Stromal cell of bone marrow (primary cell): ENCODE measurements at regions not wholly inside any gene's neighbourhood (a gene's known extent, or its start where the extent isn't known, plus 50 kb on each side); places are given as distances from the start of the nearest gene placed in this dataset.
A peak's percentile ranks its signal among the peaks of the same experiment; 100 is the strongest.

Experiments
- DNase-seq: peaks from one replicate; pipeline ENCODE4 v3.0.0-alpha.2; 2012; ENCODE audit warnings: low read depth

DNA sequence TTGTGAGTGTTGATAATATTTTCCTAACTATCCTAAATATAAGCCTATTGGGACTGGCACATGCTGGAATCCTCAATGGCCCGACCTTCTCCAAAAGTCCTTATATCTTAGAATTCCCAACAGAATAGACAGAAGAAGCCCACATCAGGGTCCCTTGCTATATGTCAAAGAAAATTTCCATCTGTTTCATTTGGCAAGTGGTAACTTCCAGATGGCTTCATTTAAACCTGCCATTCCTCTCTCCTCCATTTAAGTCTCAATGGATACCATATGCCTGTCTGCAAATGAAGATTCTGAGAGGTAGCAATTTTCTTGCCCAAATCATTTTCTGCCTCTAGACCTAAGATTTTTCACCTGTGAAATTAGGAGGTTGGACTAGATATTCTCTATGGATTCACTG, 73.1 kb upstream of the KCNA4 start:
- DNase-seq: no peak

DNA sequence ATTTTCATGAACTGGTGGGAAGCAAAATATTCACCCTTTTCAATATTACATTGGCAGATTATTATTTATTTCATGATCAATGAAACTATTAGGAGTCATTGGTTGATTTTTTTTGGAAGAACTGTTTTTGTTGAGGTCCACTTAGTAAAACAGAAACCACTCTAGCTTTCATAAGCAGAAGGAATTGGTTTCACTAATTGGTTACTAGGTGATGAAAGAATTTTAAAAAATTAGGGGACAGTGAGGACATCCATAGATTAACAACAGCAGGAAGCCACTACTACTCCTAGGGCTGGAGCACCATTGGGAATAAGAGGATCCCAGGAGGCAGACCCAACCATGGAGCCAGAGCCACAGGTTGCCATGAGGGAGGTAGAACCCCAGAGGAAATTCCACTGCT, 74.4 kb upstream of the KCNA4 start:
- no peak for DNase-seq

DNA sequence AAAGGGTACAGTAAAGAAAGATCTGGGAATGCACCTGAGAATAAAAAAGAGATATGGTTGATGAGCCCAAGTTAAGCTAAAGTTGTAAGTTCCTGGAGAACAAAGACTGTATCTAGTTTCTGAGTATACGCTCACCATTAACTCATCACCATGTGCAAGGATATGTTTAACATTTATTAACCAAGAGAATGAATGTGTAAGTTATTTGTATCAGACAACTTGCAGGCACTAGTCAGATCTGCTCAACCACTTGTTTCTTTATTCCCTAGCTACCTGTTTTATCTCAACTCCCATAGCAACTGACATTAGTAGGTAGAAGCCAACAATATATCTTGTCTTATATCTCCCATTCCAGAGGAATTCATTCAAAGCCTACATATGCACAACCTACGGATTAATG, 74.9 kb upstream of the KCNA4 start:
- no peak for DNase-seq

DNA sequence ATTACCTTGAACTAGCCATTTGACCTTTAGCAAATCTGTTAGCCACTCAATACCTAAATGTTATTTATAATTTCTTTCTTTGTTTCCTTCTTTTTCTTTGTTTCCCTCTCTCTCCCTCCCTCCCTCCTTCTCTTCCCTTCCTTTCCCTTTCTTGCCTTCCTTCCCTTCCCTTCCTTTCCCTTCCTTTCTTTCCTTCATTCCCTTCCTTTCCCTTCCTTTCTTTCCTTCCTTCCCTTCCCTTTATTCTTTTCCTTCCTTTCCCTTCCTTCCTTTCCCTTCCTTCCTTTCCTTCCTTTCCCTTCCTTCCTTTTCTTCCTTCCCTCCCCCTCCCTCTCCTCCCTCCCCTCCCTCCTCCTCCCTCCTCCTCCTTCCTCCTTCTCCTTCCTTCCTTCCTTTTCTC, 75.7 kb upstream of the KCNA4 start:
- no peak for DNase-seq

DNA sequence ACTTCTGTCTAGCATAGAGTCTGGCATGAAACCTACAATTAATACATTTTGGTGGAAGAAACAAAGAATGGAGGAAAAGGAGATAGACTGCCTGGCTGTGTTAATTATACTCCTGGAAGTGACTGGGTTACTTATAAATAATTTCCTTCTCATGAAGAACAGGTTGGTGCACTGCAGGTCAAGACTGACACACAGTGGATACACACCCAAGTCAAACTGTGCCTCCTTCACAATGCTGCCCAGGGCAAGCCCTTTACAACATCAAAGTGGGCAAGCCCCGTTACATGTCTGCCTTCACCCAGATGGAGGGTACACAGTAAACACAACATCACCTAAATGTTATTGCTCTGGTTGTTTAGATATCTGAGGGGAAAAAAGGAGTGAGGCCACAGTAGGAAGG, 83.7 kb upstream of the KCNA4 start:
- no peak for DNase-seq

DNA sequence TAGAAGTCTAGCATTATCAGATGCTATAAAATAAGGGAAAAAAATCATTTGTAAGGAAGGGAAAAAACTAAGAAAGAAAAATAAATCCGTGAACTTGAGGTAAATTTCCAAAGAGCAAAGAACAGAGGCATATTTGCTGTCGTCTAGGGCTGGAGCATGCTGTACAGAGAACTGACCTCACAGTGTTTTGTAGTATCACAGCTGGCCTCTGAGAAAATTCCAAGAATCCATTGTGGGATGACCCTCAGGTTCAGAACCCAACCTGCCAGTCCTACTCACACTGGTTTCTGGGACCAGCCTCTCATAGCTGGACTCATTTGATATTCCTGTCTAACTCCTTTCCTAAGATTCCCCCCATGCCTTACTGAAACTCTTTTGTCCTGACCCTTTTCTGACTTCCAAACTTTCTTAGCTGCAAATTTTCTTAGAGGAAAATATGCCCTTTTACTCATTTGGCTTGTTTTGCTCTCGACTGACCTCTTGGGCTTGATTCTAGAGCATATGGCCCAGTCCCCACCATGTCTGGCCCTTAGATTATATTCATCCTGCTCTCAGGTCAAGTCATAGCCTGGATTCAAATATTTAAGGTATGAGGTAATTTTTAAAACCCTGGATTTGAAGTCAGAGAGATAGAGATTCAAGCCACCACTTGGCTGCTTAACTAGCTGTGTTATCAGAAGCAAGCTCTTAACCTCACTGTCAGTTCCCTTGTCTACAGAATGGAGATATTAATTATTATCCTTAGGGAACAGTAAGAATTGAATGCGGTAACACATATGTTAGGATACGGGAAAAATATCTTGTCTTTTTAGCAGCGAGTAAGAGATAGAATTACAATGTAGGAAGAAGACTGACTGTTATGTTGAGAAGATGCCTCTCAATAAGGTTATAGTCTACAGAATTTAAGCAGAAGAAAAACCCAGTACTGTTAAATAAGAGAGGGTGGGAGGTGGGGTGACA, 89.7 kb upstream of the KCNA4 start:
- no peak for DNase-seq

DNA sequence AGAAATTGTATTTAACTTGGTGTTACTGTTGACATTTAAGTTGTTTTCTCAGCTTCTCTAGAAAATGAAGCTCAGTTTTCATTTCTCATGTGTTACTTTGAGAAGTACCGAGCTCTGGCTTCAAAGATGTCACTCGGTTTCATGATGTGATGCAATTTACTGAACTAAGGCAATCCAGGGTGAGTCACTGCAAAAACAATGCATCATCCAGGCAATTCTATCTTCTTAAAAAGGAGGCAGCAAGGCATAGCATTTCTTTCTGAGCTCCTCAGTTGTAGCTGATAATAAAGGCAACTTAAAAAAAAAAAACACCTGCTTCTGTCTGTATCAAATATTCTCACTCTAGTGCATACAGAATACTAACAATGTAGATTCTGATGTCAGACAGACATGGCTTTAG, 91.1 kb upstream of the KCNA4 start:
- DNase-seq: peak; percentile 91

DNA sequence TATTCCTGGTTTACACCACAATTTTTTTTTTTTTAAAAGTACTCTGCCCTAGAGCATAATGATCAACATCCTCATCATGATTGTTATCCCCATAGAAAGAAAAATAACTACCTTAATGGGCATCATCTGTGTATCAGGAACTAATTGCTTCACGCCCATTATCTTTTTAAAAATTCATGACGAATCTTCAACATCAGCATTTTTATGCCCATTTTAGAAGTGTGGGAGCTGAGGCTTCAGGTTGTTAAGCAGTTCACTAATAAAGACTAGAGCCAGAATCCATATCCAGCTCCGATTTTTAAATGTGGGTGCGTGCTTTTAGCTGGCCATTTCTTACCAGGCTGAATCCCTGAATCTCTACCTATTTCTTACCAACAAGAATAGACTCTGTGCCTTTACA, 92.9 kb upstream of the KCNA4 start:
- DNase-seq: no peak

DNA sequence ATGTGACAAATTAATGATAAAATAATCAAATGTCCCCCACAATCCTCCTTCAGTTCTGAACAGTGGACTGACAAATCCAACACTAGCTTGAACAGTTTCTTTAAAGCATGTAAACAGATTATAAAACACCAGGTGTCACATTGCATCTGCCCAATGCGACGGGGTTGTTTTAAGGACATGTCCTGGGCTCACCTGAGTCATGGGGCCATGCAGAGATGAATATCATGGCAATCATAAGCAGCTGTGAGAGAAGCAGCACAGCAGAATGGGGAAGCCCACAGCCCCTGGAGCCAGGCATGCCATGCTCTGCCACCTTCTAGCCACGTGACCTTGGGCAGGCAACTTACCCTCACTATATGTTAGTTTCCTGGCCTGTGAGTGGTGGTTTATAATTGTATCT, 93.9 kb upstream of the KCNA4 start:
- DNase-seq: no peak

DNA sequence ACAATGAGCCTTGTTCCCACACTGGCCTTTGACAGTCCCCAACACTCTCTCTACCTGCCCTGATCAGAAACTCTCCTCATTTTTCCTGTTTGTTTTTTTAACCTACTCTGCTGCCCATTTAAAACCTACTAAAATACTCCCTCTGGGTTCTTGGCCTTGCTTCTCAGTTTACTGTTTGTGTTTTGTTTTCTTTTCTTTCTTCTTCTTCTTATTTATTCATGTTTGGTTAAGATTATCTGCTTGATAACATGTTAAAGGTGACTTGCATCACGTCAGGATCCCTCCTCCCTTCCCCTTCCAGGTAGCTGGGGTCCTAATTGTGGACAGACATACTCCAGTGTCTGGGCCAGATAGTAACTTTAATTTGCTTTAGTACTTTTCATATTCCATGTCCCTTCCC, 95.0 kb upstream of the KCNA4 start:
- no peak for DNase-seq

DNA sequence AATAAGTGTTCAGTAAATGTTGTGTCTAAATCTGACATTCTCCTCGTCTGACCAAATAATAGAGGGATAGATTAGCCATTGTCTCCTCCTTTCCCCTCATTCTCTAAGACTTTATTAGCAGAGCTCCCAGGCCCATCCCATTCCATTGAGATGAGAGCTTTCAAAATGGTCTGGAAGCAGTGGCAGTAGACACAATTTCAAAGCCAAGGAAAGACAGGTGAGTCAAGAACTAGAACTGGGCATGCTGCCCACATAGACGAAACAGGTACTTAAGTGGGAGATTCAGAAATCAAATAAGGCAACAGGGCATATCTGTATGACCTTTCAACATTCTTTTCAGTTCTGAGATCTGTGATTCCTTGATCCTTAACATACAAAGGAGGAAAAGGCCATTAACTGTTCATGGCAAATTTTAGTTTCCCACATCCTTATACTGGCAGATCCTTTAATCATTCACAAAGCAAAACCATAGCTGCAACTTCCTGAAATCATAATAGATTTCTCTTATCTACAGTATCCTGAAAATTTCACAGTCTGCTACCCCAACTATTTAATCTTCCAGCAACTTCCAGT, 96.6 kb upstream of the KCNA4 start:
- DNase-seq: no peak

DNA sequence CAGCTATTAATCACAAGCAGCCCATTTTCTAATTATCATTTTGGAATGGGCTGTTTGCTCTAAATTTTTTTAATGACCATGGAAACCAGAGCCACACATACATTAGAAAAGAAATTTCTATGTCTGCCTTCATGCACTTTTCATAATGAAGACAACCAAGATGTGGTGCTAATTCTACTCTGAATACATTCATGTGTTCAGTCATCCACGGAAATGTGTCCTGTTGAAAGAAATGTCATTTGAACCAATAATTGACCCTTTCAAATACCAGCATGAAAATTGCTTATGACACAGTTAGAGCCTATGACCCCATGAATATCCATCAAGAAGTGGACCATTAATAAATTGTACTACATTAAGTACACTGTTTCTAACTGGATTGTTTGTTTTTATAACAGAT, 99.7 kb upstream of the KCNA4 start:
- no peak for DNase-seq

DNA sequence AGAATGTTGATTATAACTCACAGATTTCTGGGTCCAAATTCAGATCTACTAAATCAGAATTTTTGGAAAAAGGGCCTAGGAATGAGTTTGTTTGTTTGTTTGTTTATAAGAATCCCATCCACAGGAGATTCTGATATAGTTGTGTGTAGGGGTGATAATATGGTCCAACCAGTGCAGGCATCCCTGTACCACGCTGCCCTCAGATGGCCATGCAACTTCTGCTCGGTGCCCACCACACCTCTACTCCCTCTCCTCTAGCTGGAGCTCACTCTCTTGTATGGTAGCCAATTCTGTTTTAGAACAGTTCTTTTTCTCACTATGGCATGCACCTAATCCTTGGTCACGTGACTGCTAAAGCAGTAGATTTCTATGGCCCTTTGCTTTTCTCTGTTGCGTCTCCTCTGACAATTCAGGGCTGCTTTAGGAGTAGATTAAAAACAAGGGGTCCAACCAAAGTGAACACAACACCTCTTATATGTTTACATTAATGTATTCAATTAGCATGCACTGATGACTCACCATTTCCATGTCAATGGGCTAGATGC, 103.3 kb upstream of the KCNA4 start:
- no peak for DNase-seq

DNA sequence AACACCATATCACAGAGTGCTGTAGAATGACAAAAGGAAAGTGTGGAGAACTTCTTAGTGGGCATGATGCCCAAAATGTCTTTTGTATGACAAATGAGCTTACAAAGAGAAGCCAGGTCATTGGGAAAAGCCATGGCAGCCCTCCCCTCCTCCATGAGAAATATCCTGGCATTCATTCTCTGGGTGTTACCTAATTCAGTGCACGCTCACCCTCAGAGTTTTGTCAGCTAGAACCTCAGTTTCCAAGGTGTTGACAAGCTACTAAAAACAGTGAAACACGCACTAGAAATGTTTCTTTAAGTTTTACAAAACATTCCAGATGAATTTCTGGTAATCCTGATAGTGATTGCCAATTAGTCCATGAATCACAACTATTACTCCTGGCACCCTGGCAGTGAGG, 105.4 kb upstream of the FSHB start:
- DNase-seq: peak; percentile 42

DNA sequence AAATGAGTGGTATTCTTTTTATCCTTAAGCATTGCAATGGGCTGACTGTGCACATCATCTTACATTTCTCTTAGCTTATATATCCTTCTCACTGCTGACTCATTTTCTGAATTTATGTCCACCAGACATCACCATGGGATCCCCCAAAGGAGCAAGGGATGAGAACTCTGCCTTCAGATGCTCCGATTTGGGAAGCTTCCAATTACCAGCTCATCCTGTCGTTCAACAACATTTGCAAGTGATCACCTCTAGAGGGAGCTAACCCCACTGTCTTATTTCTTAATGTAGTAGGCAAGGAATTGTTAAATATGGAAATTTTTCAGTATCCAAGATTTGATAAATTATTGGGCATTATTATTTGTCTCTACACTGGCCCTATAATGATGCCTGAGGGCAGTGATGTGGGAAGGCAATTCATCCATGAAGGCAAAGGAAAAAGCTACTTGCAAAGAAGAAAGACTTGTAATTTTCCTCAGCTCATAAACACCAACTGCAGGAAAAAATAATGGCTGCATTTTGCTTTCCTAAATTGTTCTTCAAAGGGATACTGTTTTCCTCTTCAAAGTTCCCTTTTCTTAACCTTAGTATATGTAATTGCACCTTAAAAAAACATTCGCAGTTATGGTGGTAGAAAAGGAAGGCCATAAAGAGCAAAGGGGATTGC, 102.4 kb upstream of the FSHB start:
- peak; percentile 83 for DNase-seq

DNA sequence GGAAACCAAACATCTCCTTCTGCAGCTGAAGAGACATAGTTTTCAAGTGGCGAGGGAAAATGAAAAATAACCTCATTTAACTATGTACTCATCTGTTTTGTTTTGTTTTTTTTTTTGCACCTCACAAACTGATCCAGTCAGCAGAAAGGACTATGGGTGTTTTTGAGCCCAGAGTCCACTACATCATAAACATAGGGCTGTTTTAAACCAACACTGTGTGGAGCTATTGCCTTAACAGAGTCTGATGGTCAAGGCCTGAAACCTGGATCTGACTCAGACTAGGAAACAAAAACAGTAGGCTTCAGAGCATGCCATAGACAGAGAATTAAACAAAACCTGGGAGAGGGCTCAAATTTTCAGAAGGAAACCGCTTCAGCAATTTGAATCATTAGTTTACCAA, 99.3 kb upstream of the FSHB start:
- peak; percentile 69 for DNase-seq

DNA sequence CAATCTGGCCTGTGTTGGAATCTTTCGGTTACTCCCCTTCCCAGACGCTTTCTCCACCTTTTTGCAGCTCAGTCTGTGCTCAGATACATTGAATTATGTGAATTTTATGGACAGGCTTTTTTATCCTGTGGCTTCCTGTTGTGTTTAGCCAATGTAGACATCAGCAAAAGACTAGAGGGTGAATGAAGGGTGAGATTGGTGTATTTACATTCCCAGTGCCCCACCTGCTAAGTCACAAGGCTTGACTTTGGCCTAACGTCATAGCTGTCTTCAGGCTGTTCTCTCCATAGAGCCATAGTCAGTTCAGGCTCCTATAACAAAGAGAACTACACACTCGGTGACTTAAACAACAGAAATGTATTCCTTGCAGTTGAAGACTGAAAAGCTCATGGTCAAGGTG, 97.5 kb upstream of the FSHB start:
- DNase-seq: no peak

DNA sequence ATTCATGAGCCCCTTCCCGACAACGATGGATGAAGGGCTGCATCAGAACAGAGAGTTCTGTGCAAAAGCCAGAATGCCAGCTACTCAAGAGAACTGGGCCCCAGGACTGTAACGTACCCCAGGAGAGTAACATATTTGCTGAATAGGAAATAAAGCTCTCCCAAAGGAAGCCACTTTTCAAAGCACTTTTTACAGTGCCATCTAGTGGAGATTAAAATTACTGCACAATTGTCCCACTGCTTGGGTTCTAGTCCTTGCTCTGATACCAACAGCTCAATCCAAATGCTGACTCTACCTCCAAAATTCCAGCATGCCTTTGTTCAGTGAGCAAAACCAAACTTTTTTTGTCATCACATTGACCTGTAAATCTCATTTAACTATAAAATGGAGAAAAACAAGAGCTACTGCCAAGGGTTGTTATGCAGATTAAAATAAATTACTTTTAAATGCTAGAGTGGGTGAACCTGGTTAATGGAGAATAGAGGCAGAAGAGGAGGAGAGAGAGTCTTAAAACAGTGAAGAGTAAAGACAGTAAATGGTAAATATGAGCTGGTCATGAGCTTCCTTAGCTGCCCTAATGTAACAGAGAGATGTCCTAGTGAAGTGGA, 87.6 kb upstream of the FSHB start:
- DNase-seq: peak; percentile 23

DNA sequence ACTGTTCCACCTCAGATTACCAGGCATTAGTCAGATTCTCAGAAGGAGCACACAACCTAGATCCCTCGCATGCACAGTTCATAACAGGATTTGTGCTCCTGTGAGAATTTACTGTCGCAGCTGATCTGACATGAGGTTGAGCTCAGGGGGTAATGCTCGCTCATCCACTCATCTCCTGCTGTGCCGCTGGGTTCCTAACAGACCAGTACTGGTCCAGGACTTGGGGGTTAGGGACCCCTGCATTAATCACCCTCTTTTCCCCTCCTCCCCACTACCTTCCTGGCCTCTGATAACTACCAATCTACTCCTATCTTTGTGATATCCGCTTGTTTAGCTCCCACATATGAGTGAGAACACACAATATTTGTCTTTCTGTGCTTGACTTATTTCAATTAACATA, 83.5 kb upstream of the FSHB start:
- no peak for DNase-seq

DNA sequence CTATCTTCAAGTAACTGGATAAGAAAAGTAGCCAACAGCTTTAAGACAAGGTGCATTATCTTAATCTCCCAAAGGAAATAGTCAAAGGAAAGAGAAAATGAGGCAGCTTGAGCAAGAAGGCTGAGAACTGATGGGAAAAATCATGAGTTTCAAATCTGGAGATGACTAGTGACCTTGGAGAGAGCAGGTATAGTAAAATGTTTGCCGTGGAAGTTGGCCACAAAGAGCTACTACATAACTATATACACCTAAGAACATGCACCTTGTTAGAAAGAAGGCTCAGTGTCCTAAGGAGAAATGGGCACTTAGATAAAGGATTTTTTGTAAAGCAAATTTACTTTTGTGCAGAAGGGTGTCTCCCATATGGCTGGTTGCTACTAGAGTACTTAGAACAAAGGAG, 80.8 kb upstream of the FSHB start:
- no peak for DNase-seq

DNA sequence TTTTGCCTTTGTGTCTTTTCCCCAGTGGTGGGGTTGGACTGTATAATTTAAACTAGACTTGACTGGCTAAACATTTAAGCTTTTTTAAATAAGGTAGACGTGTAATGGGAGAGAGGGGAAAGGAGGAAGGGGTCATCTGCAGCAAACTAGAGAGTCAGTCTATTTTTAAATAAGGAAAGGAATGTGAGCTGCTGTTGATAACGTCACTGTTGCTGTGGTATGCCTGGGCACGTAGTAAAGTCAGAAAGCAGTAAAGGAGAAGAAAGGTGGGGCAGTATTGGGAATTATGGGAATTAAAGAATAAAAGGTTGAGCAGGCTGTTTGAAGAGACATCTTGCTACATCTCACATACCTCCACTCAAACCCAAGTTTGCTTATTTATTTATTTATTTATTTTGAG, 80.4 kb upstream of the FSHB start:
- no peak for DNase-seq

DNA sequence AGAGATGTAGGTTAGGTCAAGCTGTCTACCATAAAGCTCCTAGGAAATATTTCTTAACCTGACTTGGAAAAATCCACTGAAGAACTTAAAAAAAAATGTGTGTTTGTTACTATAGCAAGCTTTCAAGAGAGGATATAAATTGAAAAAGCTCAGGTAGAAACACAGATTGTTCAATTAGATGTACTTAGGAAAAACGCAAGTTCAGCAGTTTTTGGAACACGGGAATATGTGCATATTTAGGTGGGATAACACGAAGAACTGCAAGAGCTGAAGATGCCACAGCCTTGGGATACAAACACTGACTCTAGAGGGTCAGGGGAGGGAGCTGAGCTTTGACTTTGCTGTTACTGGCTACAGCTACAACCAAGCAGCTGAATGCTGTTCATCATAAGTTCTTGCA, 77.8 kb upstream of the FSHB start:
- DNase-seq: no peak

DNA sequence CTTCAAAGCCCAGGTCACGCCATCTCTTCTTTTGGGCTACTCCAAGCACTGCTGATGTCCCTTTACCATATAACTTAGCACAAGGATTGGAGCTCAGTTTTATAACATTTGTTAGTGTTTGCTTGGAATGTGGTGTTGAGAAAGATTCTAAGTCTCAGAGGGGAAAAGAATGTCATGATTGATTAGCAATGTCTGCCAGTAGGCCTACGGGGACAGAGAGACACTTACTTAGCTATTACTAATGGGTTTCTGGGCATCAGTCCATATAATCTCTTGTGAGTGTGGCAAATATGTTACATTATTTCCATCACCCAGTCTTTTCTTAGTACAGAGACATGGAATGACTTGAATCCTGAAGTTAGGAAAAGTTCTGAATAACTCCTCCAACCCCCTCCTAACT, 75.4 kb upstream of the FSHB start:
- DNase-seq: peak; percentile 36
